ENCODE measurements at regions not wholly inside any gene's neighbourhood (a gene's known extent, or its start where the extent isn't known, plus 50 kb on each side); places are given as distances from the start of the nearest gene placed in this dataset.
"Not testable (repeated sequence)": the region's sequence is repeated elsewhere in the genome, so short reads cannot be mapped to it uniquely, and the experiment has no call there.

DNA sequence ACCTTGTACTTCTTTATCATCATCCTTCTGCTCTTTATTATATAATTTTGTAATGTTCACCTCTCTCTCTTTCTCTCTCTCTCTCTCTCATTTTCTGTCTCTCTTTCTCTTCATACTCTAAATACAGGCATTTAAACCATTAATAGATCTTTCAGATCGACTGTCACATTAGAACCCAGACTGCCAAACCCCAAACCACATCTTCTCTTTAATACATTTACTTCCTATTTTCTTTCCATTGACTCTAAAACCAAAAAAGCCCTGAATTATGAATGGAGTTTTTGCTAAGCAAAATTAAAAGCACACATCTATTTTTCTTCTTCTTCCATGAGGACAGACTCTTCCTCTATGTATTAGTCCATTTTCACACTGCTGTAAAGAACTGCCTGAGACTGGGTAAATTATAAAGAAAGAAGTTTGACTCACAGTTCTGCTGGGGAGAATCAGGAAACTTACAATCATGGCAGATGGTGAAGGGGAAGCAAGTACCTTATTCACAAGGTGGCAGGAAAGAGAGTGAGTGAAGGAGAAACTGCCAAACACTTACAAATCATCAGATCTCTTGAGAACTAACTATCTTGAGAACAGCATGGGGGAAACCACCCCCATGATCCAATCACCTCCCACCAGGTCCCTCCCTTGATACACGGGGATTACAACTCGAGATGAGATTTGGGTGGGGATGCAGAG, 272.7 kb upstream of the MGMT start:
- Histone ChIP-seq H3K27ac (no peak overlapping the region), H3K4me3 (no peak overlapping the region), H3K27me3 (no peaks in the 10 kb centered on the region), H3K36me3 (no peaks in the 10 kb centered on the region), H3K4me1 (no peaks in the 10 kb centered on the region), H3K9me3 (no peaks in the 10 kb centered on the region)
- 46 to 58% methylated on average over 3 of the region's 3 CpGs for WGBS, 2 donors
- no peak for DNase-seq
- intact Hi-C loops (cut with DNase I) = no loop called here
- no peak for TF ChIP-seq POLR2A (IDR thresholded peaks at IDR 0.05)
- TF ChIP-seq, protein P1, sequence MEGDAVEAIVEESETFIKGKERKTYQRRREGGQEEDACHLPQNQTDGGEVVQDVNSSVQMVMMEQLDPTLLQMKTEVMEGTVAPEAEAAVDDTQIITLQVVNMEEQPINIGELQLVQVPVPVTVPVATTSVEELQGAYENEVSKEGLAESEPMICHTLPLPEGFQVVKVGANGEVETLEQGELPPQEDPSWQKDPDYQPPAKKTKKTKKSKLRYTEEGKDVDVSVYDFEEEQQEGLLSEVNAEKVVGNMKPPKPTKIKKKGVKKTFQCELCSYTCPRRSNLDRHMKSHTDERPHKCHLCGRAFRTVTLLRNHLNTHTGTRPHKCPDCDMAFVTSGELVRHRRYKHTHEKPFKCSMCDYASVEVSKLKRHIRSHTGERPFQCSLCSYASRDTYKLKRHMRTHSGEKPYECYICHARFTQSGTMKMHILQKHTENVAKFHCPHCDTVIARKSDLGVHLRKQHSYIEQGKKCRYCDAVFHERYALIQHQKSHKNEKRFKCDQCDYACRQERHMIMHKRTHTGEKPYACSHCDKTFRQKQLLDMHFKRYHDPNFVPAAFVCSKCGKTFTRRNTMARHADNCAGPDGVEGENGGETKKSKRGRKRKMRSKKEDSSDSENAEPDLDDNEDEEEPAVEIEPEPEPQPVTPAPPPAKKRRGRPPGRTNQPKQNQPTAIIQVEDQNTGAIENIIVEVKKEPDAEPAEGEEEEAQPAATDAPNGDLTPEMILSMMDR (IDR thresholded peaks at IDR 0.05) = no peak

DNA sequence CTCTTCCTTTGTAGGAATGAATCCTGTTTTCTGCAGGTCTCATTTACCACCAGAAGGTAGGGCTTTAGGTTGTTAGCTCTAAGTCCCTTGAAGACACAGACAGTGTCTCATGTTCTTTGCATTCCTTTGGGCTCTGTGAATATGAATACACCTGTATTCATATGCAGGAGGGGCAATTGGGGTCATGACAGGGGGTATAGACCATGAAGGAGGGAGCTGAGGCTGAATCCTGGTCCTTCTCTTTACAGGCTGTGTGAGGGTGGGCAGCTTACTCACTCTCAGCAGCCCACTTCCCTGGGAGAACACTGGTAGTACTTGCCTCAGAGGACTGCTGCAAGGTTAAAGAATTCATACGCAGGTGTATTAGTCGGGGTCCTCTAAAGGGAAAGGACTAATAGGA, 267.2 kb upstream of the MGMT start:
- Histone ChIP-seq H3K27ac (no peak overlapping the region), H3K27me3 (no peaks in the 10 kb centered on the region), H3K36me3 (no peaks in the 10 kb centered on the region), H3K4me1 (no peaks in the 10 kb centered on the region), H3K4me3 (no peak overlapping the region), H3K9me3 (no peaks in the 10 kb centered on the region)
- DNase-seq = no peak
- TF ChIP-seq, protein P1 (IDR thresholded peaks at IDR 0.05) = no peak
- no peak for TF ChIP-seq POLR2A (IDR thresholded peaks at IDR 0.05)
- intact Hi-C loops (cut with DNase I) = no loop called here
- 38 to 86% methylated on average over 1 to 2 of the region's 2 CpGs for WGBS, 2 donors

DNA sequence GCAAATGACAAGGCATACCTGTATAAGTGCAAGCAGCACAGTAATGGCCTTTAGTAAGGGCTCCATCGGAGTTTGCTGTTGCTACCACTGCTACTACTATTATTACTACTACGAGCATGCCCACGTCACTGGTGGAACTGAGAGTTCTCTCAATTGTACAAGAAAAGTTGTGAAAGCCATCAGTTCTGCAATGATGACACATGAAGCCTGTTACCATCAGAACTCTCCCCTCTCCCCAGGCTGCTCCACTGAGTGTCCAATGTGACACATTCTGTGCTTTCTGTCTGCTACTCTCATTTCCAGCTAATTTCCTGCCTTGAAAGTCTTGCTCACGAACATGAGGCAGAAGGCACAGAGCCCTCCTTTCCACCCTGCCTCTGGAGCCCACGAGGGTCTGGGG, 263.2 kb upstream of the MGMT start:
- H3K9me3 ChIP-seq = no peaks in the 10 kb centered on the region
- H3K27ac ChIP-seq = no peak overlapping the region
- no peak for TF ChIP-seq POLR2A (IDR thresholded peaks at IDR 0.05)
- H3K36me3 ChIP-seq = no peaks in the 10 kb centered on the region
- H3K27me3 ChIP-seq = no peaks in the 10 kb centered on the region
- H3K4me1 ChIP-seq = no peaks in the 10 kb centered on the region
- 70 to 77% methylated on average over 3 to 5 of the region's 5 CpGs for WGBS, 2 donors
- intact Hi-C loops (cut with DNase I) = no loop called here
- DNase-seq = no peak
- no peak overlapping the region for H3K4me3 ChIP-seq

DNA sequence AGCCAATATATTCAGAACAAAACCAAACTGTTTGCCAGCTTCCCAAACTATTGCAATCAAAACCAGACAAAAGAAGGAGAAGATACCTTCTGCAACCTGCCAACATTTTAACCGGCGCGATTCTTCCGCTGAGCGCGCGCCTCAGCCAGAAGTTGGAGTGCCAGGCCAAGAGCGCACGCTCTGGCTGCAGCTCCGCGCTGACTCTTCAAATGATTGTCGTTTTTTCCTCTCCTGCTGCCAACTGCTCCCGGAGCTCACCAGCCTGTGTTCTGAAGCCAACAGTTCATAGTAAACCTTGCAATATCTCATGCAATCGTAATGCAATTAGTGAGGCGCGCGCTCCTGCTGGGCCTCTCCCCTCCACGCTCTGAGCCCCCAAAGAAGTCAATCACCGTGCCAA, 259.7 kb upstream of the MGMT start:
- no peaks in the 10 kb centered on the region for H3K27me3 ChIP-seq
- no peaks in the 10 kb centered on the region for H3K9me3 ChIP-seq
- no peak overlapping the region for H3K4me3 ChIP-seq
- H3K36me3 ChIP-seq = no peaks in the 10 kb centered on the region
- DNase-seq = no peak
- no peak overlapping the region for H3K27ac ChIP-seq
- no peaks in the 10 kb centered on the region for H3K4me1 ChIP-seq
- intact Hi-C loops (cut with DNase I) = no loop called here
- 77 to 91% methylated on average over 12 to 14 of the region's 19 CpGs for WGBS, 2 donors
- TF ChIP-seq, protein P1 (IDR thresholded peaks at IDR 0.05) = no peak
- no peak for TF ChIP-seq POLR2A (IDR thresholded peaks at IDR 0.05)

DNA sequence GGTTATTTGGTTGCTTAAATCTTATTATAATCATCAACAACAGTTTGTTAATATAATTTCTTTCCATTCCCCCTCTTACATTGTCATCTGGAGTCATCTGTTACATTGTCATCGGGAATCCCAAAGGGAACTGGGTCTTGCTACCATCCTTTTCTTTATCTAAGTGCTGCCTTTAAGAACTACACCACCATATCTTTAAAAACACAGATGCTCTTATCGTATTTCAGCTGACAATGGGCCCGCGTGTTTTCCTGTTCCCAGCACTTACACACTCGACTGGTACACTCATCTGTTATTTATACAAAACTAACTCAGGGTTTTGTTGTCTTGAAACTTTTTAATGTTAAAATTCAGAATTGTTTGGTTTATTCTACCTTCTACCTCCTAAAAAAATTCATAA, 256.2 kb upstream of the MGMT start:
- no peak overlapping the region for H3K4me3 ChIP-seq
- no peaks in the 10 kb centered on the region for H3K36me3 ChIP-seq
- 78 to 84% methylated on average over 5 of the region's 5 CpGs for WGBS, 2 donors
- no peaks in the 10 kb centered on the region for H3K4me1 ChIP-seq
- DNase-seq = no peak
- H3K27me3 ChIP-seq = no peaks in the 10 kb centered on the region
- intact Hi-C loops (cut with DNase I) = no loop called here
- no peak overlapping the region for H3K27ac ChIP-seq
- no peak for TF ChIP-seq POLR2A (IDR thresholded peaks at IDR 0.05)
- TF ChIP-seq, protein P1 (IDR thresholded peaks at IDR 0.05) = no peak
- no peaks in the 10 kb centered on the region for H3K9me3 ChIP-seq

DNA sequence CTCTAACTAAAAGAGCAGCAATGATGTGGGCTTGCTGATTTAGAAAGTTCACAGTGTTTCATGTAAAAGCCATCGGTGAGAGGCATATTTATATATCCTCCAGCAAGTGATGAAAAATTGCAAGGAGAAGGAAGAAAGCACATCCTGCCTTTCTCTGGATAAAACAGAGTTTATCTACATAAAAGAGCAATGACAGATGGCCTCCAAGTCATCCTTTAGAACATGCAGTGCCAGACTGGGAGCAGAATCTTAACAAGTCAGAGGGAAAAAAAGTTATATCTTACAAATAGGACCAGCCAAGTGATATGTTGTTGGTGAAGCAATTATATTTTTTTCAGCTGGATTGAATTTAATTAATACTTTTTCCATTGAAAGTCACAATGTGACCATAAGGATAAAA, 253.8 kb upstream of the MGMT start:
- no peak for DNase-seq
- H3K9me3 ChIP-seq = no peaks in the 10 kb centered on the region
- no peak overlapping the region for H3K27ac ChIP-seq
- no peaks in the 10 kb centered on the region for H3K27me3 ChIP-seq
- H3K4me3 ChIP-seq = no peak overlapping the region
- WGBS, 2 donors = 56 to 67% methylated on average over 1 of the region's 1 CpG
- H3K4me1 ChIP-seq = no peaks in the 10 kb centered on the region
- TF ChIP-seq, protein P1 (IDR thresholded peaks at IDR 0.05) = no peak
- TF ChIP-seq POLR2A (IDR thresholded peaks at IDR 0.05) = no peak
- intact Hi-C loops (cut with DNase I) = no loop called here
- no peaks in the 10 kb centered on the region for H3K36me3 ChIP-seq

DNA sequence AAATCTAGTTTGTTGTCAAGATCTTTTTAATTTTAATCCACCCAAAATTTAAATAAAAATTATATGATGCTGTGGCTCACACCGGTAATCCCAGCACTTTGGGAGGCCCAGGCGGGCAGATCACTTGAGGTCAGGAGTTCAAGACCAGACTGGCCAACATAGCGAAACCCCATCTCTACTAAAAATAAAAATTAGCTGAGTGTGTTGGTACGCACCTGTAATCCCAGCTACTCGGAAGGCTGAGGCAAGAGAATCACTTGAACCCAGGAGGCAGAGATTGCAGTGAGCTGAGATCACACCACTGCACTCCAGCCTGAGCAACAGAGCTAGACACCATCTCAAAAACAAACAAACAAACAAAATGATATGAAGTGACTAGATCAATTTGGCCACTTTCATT, 253.0 kb upstream of the MGMT start:
- H3K9me3 ChIP-seq; intact Hi-C loops (cut with DNase I); H3K36me3 ChIP-seq; H3K4me3 ChIP-seq; H3K27ac ChIP-seq; DNase-seq; H3K27me3 ChIP-seq; H3K4me1 ChIP-seq: not testable (repeated sequence)
- WGBS, 2 donors = 81 to 88% methylated on average over 5 of the region's 5 CpGs
